ENCODE measurements at regions not wholly inside any gene's neighbourhood (a gene's known extent, or its start where the extent isn't known, plus 50 kb on each side); places are given as distances from the start of the nearest gene placed in this dataset.
"Not testable (repeated sequence)": the region's sequence is repeated elsewhere in the genome, so short reads cannot be mapped to it uniquely, and the experiment has no call there.

DNA sequence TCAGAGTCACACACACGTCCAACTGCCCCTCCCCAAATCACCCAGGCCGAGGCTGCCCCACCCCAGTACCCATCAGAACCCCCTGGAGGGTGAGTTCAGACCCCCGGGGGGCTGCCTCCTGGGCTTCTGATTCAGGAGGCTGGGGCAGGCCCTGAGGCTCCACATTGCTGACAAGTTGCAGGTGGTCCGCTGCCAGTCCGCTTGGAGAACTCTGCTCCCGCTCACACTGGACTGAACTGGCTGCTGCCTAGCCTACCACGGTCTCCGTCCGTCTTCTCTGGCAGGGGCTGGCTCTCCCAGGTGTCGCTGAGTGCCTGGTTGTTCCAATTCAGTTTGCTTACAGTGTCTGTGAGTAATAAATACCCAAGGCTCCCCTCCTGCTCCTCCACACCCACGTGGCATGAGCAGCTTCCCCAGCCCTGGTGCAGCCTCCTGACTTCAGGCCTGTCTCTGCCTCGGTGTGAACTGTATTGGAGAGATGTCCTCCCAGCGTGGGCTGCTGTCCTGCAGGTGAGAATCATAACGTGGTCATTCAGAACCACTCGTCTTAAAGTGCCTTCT is 163.4 kb downstream of the LAT start:
- peaks cover 19 to 42% of the 10 kb centered on the region in 2 donors for H3K4me1 Mint-ChIP-seq (ENCODE audit: low read depth in 2 of 2)
- H3K9me3 Mint-ChIP-seq: no peaks in the 10 kb centered on the region
- DNase-seq (ENCODE audit: low spot score) (no peak), ATAC-seq (peak in 1 of 2 donors; percentile 43)
- H3K27ac Mint-ChIP-seq: peak overlapping the region; percentile 81 to 87
- no peaks in the 10 kb centered on the region for H3K36me3 Mint-ChIP-seq
- H3K4me3 Mint-ChIP-seq: no peak overlapping the region
- no peaks in the 10 kb centered on the region for H3K27me3 Mint-ChIP-seq

DNA sequence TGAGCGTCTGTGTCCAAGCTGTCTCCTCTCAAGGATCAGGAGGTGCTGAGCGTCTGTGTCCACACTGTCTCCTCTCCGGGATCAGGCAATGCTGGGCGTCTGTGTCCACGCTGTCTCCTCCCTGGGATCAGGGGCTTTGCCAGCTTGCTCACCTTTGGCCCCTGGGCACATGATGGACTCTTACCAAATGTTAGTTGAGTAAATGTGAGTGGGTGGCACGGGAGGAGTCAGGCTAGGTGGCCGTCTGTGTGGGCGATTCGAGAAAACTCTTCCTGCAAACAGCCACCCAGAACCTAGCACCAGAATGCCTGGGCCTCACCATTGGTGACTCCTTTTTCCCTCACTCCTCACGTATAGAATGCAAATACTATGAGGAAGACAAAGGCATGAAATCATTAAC is 162.9 kb downstream of the LAT start:
- H3K9me3 Mint-ChIP-seq; DNase-seq (ENCODE audit: low spot score); H3K36me3 Mint-ChIP-seq; ATAC-seq; H3K27me3 Mint-ChIP-seq; H3K4me3 Mint-ChIP-seq: not testable (repeated sequence)
- Mint-ChIP-seq H3K4me1 (ENCODE audit: low read depth in 2 of 2) (peaks cover 19 to 45% of the 10 kb centered on the region in 2 donors), H3K27ac (peak overlapping the region in 1 of 2 donors; percentile 25)

DNA sequence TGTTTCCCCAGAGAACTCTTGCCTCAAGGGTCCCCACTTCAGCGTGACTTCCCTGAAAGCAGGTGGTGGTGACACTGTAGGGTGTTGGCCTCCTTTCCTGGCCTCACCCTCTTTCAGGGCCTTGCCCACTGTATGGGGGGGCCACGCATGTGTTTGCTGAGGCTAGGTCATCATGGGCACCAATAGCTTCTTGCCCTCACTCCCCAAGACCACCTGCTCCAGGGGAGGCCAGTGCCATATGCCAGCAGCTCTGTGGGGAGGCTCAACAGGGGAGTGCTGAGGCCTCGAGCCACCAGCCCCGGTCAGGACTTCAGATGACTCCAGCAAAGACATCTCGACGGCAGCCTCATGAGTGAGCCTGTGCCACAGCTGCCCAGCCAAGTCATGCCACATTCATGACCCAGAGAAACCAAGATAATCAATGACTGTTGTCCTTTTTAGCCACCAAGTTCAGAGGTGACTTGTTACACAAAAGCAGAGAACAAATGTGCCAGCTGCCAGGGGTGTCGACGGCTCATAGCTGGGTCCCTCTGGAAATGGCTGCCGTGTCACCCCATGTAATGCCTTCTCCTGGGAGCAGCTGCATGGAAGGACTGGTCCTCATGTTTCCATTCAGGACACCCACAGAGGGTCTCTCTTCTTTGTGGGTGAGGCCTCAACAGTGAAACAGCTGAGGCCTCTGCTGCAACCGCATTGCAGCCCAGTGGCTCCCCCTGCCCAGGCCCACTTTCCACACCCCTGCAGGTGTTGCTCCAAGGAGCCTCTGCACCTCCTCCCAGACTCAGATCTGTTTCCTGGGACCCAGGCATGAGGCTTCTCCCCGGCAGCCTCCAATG is 162.2 kb downstream of the LAT start:
- peaks cover 19 to 41% of the 10 kb centered on the region in 2 donors for H3K4me1 Mint-ChIP-seq (ENCODE audit: low read depth in 2 of 2)
- not testable (repeated sequence) for H3K36me3 Mint-ChIP-seq; H3K4me3 Mint-ChIP-seq; H3K9me3 Mint-ChIP-seq; DNase-seq (ENCODE audit: low spot score); ATAC-seq; H3K27me3 Mint-ChIP-seq
- H3K27ac Mint-ChIP-seq: peak overlapping the region in 1 of 2 donors; percentile 25

DNA sequence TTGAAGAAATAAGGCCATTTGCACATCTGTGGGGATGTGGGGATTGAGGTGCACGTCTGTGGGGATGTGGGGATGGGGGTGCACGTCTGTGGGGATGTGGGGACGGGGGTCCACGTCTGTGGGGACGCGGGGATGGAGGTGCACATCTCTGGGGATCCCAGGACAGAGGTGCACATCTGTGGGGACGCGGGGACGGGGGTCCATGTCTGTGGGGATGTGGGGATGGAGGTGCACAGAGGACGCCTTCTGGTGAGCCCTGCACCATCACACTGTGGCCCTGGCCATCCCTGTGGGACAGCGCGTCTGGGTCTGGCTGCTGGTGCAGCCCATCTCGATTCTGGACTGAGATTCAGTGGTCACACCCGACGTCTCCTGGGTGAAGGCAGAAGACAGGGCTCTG is 161.4 kb downstream of the LAT start:
- no peaks in the 10 kb centered on the region for H3K9me3 Mint-ChIP-seq
- ATAC-seq (no peak), DNase-seq (ENCODE audit: low spot score) (no peak)
- no peak overlapping the region for H3K4me3 Mint-ChIP-seq
- no peak overlapping the region for H3K27ac Mint-ChIP-seq
- no peaks in the 10 kb centered on the region for H3K36me3 Mint-ChIP-seq
- H3K27me3 Mint-ChIP-seq: no peaks in the 10 kb centered on the region
- H3K4me1 Mint-ChIP-seq (ENCODE audit: low read depth in 2 of 2): peaks cover 19 to 38% of the 10 kb centered on the region in 2 donors

DNA sequence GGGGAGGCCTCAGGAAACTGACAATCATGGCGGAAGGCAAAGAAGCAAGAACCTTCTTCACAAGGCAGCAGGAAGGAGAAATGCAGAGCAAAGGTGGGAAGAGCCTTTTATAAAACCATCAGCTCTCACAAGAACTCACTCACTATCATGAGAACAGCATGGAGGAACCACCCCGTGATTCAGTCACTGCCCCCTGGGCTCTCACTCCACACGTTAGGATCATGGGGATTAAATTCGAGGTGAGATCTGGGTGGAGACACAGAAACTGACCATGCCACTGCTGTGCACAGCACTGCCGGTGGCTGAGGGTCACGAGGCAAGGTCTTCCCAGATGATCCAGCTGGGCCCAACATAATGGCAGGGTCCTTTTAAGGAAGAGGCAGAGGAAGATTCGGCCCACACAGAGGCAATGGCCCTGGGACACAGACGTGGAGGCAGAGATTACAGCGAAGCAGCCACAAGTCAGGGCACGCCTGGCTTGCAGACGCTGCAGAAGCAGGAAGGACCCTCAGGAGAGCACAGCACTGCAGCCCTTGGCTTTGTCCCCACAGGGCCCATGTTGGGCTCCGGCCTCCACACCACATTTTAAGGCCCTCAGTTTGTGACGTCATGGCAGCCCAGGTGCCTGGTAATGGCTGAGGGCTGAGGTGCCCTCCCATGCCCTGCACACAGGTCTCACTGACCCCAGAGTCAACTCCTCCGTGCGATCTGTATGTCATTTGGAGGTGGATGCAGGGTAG is 160.8 kb downstream of the LAT start:
- H3K9me3 Mint-ChIP-seq; ATAC-seq; H3K36me3 Mint-ChIP-seq; H3K27me3 Mint-ChIP-seq; DNase-seq (ENCODE audit: low spot score); H3K4me3 Mint-ChIP-seq: not testable (repeated sequence)
- H3K4me1 Mint-ChIP-seq (ENCODE audit: low read depth in 2 of 2): peaks cover 18 to 38% of the 10 kb centered on the region in 2 donors
- peak overlapping the region; percentile 22 to 38 for H3K27ac Mint-ChIP-seq

DNA sequence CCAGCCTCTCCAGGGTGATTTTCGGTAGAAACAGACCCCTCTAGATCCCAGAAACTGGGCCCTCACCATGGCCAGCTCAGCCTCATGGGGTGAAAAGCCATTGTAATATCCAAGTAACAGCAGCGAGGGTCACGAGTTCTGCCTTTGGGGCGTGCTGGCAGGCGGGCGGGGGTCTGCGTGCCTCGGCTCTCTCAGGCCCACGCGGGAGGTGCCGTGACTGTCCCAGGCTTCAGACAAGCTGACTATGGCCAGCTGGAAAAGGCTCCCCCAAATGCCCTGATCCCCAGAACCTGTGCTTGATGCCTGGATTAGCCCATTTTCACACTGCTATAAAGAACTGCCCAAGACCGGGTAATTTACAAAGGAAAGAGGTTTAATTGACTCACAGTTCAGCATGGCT is 160.2 kb downstream of the LAT start:
- not testable (repeated sequence) for H3K36me3 Mint-ChIP-seq; H3K4me3 Mint-ChIP-seq; ATAC-seq; H3K27me3 Mint-ChIP-seq; DNase-seq (ENCODE audit: low spot score); H3K9me3 Mint-ChIP-seq
- peak overlapping the region; percentile 22 to 38 for H3K27ac Mint-ChIP-seq
- H3K4me1 Mint-ChIP-seq (ENCODE audit: low read depth in 2 of 2): peaks cover 13 to 35% of the 10 kb centered on the region in 2 donors

DNA sequence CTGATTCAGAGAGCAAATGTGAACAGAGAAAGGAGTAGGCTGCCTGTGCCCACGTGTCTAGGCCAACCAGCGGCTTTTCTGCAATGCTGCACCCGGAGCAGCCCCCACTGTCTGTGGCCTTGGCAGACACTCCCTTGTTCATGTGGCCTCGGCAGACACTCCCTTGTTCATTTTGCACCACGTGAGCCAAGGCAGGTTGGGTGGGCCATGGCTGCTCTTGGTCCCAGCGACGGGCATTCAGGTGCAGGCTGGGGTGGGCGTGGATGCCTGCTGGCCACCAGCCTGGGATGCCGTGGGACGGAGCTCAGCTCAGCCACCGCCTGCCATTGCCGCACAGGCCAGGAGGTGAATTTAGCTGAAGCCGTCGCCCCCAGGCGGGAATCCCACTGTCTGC is 159.8 kb downstream of the LAT start:
- H3K4me1 Mint-ChIP-seq (ENCODE audit: low read depth in 2 of 2): peaks cover 8 to 31% of the 10 kb centered on the region in 2 donors
- not testable (repeated sequence) for ATAC-seq; H3K27ac Mint-ChIP-seq; DNase-seq (ENCODE audit: low spot score); H3K9me3 Mint-ChIP-seq; H3K27me3 Mint-ChIP-seq; H3K4me3 Mint-ChIP-seq; H3K36me3 Mint-ChIP-seq

DNA sequence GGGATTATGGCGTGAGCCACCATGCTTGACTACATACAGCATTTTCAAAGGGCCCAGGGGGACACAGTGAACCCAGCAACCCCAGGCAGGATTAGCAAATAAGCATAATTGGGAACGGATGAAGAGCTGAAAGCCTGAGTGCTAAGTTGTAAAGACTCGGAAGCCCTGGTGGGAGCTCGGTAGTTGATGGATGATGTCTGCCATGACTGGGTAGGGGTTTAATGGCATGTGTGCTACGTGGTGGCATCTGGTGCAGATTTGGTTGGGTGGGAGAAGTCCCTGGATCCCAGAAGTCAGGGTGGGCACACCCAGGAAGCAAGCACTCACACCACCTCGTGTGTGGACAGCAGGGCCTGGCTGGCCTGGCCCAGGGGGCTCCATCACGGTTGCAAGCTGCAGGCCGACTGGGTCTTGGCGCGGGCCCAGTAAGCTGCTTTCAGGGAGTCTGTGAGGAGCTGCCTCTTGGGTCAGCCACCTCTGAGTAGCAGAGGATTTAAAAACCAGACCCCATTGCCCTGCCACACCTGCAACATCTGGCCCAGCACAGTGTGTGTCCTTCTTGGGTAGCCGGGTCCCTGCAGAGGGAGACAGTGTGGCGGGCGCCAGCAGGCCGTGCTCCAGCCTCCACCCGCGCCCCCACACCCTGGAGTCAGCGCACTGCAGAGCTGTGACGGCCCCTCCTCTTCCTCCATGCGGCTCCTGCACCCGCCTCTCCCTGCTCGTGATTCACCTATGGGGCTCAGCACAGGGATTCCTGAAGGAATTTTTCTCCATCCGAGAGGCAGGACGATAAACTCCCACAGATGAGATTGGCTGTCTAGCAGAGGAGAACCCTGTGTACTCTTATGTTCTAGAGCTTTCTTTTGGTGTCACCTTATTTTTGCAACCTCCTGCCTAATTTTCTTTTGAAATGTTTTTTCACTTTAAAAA is 159.2 kb downstream of the LAT start:
- H3K27ac Mint-ChIP-seq; DNase-seq (ENCODE audit: low spot score): not testable (repeated sequence)
- peaks cover 2 to 24% of the 10 kb centered on the region in 2 donors for H3K4me1 Mint-ChIP-seq (ENCODE audit: low read depth in 2 of 2)

DNA sequence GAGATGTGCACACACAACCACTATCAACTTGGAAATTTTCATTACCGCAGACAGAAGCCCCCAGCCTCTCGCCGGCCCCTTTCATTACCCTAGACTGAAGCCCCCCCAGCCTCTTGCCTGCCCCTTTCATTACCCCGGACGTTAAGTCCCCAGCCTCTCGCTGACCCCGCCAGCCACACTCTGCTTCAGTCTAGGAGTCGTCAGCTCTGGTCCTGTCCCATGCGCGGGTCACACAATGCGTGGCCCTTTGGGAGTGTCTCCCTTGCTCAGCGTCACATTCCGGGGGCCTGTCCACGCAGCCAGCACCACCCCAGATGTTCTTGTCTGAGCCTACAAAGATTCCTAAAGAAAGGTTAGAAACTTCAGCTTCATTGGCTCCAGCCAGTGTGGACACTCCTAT is 157.7 kb downstream of the LAT start:
- H3K36me3 Mint-ChIP-seq; H3K9me3 Mint-ChIP-seq; DNase-seq (ENCODE audit: low spot score); ATAC-seq; H3K4me3 Mint-ChIP-seq; H3K27me3 Mint-ChIP-seq; H3K27ac Mint-ChIP-seq: not testable (repeated sequence)
- H3K4me1 Mint-ChIP-seq (ENCODE audit: low read depth in 2 of 2): peaks cover 0 to 19% of the 10 kb centered on the region in 2 donors

More for the DNA sequence above, 159.2 kb downstream of the LAT start:
- not testable (repeated sequence) for H3K4me3 Mint-ChIP-seq, H3K27me3 Mint-ChIP-seq, ATAC-seq, H3K36me3 Mint-ChIP-seq, H3K9me3 Mint-ChIP-seq

DNA sequence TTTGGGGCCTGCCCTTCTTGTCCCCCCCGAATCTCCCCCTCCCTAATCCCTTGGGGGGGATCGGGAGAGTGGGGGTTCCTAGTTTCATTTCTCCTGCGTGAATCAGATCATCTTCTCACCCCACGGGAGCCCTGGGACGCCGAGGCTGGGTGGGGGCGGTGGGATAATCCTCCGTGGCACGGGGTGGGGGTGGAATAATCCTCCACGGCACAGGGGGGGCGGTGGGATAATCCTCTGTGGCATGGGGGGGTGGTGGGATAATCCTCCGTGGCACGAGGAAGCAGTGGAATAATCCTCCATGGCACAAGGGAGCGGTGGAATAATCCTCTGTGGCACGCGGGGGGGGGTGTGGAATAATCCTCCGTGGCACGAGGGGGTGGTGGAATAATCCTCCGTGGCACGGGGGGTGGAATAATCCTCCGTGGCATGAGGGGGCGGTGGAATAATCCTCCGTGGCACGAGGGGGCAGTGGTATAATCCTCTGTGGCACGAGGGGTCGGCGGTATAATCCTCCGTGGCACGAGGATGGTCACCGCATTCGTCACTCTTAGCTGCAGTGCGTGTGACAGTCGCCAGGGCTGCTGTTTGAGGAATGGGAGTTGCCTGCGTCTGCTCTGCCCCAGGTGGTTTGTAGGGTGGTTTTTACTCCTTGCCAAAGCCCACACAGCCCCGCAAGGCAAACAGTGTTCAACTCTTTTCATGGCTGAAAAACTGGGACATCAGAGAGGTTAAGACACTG is 156.9 kb downstream of the LAT start:
- no peak overlapping the region for H3K4me3 Mint-ChIP-seq
- DNase-seq (ENCODE audit: low spot score): no peak
- no peaks in the 10 kb centered on the region for H3K9me3 Mint-ChIP-seq
- no peaks in the 10 kb centered on the region for H3K36me3 Mint-ChIP-seq
- no peak overlapping the region for H3K27ac Mint-ChIP-seq
- H3K4me1 Mint-ChIP-seq (ENCODE audit: low read depth in 2 of 2): peaks cover 0 to 14% of the 10 kb centered on the region in 2 donors
- no peaks in the 10 kb centered on the region for H3K27me3 Mint-ChIP-seq
- ATAC-seq: no peak

DNA sequence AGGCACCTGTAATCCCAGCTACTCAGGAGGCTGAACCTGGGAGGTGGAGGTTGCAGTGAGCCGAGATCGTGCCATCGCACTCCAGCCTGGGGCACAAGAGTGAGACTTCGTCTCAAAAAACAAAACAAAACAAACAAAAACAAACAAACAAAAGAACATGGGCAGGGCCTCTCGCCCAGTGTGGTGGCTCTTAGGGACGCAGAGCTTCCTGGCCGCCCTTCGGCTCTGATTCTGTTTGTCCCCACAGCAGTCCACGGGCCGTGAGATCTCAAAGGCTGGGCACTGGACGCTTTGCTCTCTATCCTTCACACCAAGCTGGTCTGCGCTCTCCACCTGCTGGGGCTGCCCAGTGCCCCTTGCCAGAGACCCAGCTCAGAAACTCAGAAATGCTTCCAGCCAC is 156.3 kb downstream of the LAT start:
- not testable (repeated sequence) for ATAC-seq, H3K27ac Mint-ChIP-seq, H3K9me3 Mint-ChIP-seq

DNA sequence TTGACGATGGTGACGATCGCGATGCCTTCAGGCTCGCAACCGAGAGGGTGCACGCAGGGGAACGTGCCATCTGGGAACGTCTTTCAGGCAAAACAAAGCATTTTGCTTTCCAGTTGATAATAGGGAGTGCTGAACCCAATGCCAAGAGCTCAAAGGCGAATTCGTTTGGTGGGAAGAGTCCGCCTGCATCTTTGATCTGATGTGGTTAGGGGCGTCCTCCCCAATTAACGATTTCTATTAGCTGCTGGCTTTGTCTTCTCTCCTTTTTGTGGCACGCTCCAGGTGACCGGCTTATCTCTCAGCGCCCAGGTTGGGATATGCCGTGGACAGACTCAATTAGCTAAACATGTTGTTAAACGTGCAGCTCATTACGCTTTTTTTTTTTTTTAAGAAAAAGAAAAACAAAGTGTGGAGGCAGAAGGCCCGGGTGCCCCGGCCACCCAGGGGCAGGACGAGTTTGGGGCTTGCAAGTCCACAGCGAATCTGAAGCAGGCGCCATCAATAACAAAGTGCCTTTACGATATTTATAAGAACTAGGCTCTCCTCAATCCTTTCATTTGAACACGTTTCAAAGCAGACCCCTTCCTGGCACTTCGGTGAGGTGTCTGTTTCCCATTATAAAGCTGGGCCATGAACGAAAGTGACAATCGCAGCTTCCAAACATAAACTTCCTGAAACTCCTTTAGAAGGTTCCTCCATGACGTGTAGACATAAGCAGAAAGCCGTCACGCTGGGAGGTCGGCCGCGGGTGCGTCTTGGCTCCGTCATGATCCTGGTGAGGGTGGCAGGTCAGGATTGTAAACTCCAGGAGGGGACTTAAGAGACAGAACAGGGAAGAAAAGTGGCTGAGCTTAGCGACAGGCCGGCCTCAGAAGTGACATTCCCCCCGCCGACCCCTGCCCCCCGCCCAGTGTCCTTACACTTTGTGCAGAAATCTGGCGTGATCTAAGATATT is 155.3 kb downstream of the LAT start:
- ATAC-seq; H3K9me3 Mint-ChIP-seq; DNase-seq (ENCODE audit: low spot score); H3K27ac Mint-ChIP-seq; H3K4me3 Mint-ChIP-seq; H3K27me3 Mint-ChIP-seq; H3K36me3 Mint-ChIP-seq: not testable (repeated sequence)
- H3K4me1 Mint-ChIP-seq (ENCODE audit: low read depth in 2 of 2): peaks cover 7 to 13% of the 10 kb centered on the region in 2 donors

More for the DNA sequence above, 156.3 kb downstream of the LAT start:
- H3K36me3 Mint-ChIP-seq; H3K27me3 Mint-ChIP-seq; DNase-seq (ENCODE audit: low spot score); H3K4me3 Mint-ChIP-seq: not testable (repeated sequence)
- H3K4me1 Mint-ChIP-seq (ENCODE audit: low read depth in 2 of 2): peaks cover 3 to 16% of the 10 kb centered on the region in 2 donors
